GM23338 (cell line): ENCODE measurements at regions not wholly inside any gene's neighbourhood (a gene's known extent, or its start where the extent isn't known, plus 50 kb on each side); places are given as distances from the start of the nearest gene placed in this dataset.
A peak's percentile ranks its signal among the peaks of the same experiment; 100 is the strongest.

Experiments
- ATAC-seq: fragments of 200-7000 bp; cut with Tn5 transposase; 3 replicates; pipeline ENCODE4 v1.9.1; 2020
- DNase-seq: peaks from one replicate; pipeline ENCODE4 v3.0.0-alpha.2; 2015; ENCODE audit warnings: low spot score
- H2AFZ ChIP-seq: fragments of 200-600 bp; sonication (generic); 2 replicates; pipeline ENCODE4 v1.8.0; 2016; ENCODE audit warnings: antibody characterized with exemption, mild to moderate bottlenecking, moderate library complexity
- H3F3A ChIP-seq: fragments of 200-600 bp; sonication (generic); replicated peaks from 2 replicates; pipeline ENCODE4 v1.8.0; 2017; ENCODE audit warnings: antibody characterized with exemption, mixed run types, low read depth
- H3K27ac ChIP-seq: fragments of 200-600 bp; sonication (generic); 2 replicates; pipeline ENCODE4 v1.6.1; 2016; ENCODE audit warnings: low read depth
- H3K27me3 ChIP-seq: fragments of 200-600 bp; sonication (generic); 2 replicates; pipeline ENCODE4 v1.8.0; 2016; ENCODE audit warnings: mild to moderate bottlenecking, mixed run types, moderate library complexity; ENCODE audit not compliant: insufficient read depth
- H3K36me3 ChIP-seq: fragments of 200-600 bp; sonication (generic); 2 replicates; pipeline ENCODE4 v1.8.0; 2016; ENCODE audit warnings: mild to moderate bottlenecking; ENCODE audit not compliant: insufficient read depth
- H3K4me1 ChIP-seq: fragments of 200-600 bp; sonication (generic); 2 replicates; pipeline ENCODE4 v1.8.0; 2016; ENCODE audit warnings: mild to moderate bottlenecking, moderate library complexity; ENCODE audit not compliant: insufficient read depth
- H3K4me2 ChIP-seq: fragments of 200-600 bp; sonication (generic); 2 replicates; pipeline ENCODE4 v1.7.1; 2017; ENCODE audit warnings: mixed run types
- H3K4me3 ChIP-seq: fragments of 200-600 bp; sonication (generic); 2 replicates; pipeline ENCODE4 v1.6.1; 2016; ENCODE audit warnings: mixed run types
- H3K79me2 ChIP-seq: fragments of 200-600 bp; sonication (generic); replicated peaks from 2 replicates; pipeline ENCODE4 v1.8.0; 2017; ENCODE audit warnings: mild to moderate bottlenecking; ENCODE audit not compliant: insufficient read depth
- H3K9me2 ChIP-seq: fragments of 200-600 bp; sonication (generic); 2 replicates; pipeline ENCODE4 v1.8.0; 2017; ENCODE audit not compliant: insufficient read depth
- H4K20me1 ChIP-seq: fragments of 200-600 bp; sonication (generic); replicated peaks from 2 replicates; pipeline ENCODE4 v1.8.0; 2017; ENCODE audit warnings: mild to moderate bottlenecking; ENCODE audit not compliant: insufficient read depth
- H3K27ac Mint-ChIP-seq: 2 replicates; pipeline ENCODE4 v1.8.0; 2020; ENCODE audit warnings: inconsistent platforms, mild to moderate bottlenecking, moderate library complexity, mixed read lengths
- H3K27me3 Mint-ChIP-seq: 3 replicates; pipeline ENCODE4 v1.8.0; 2022; ENCODE audit warnings: low read depth, mild to moderate bottlenecking, moderate library complexity, mixed read lengths, inconsistent platforms; ENCODE audit not compliant: insufficient read depth, poor library complexity
- H3K36me3 Mint-ChIP-seq: 3 replicates; pipeline ENCODE4 v1.8.0; 2021; ENCODE audit warnings: low read depth, mild to moderate bottlenecking, inconsistent platforms, moderate library complexity, mixed read lengths
- H3K4me1 Mint-ChIP-seq: 3 replicates; pipeline ENCODE4 v1.8.0; 2020; ENCODE audit warnings: mild to moderate bottlenecking, inconsistent platforms, mixed read lengths
- H3K4me3 Mint-ChIP-seq: 3 replicates; pipeline ENCODE4 v1.8.0; 2021; ENCODE audit warnings: moderate library complexity, mild to moderate bottlenecking, inconsistent platforms, mixed read lengths
- H3K9me3 Mint-ChIP-seq: 3 replicates; pipeline ENCODE4 v1.8.0; 2020; ENCODE audit warnings: moderate library complexity, mild to moderate bottlenecking, inconsistent platforms, mixed read lengths
- EZH2 ChIP-seq: fragments of 200-600 bp; sonication (generic); IDR thresholded peaks from one replicate; pipeline ENCODE4 v1.8.0; 2017; ENCODE audit warnings: antibody characterized with exemption, mild to moderate bottlenecking, low read depth; ENCODE audit not compliant: unreplicated experiment
- EZH2phosphoT487 ChIP-seq: fragments of 200-600 bp; sonication (generic); IDR thresholded peaks from one replicate; pipeline ENCODE4 v1.8.1; 2018; ENCODE audit warnings: antibody characterized with exemption; ENCODE audit not compliant: unreplicated experiment
- JUNB ChIP-seq: IDR thresholded peaks from one replicate; pipeline ENCODE4 v1.6.1; 2016; ENCODE audit warnings: antibody characterized with exemption; ENCODE audit not compliant: unreplicated experiment
- NANOG ChIP-seq: IDR thresholded peaks from 2 replicates; pipeline ENCODE4 v1.6.1; 2016; ENCODE audit warnings: antibody characterized with exemption, borderline replicate concordance
- POLR2AphosphoS5 ChIP-seq: IDR thresholded peaks from 2 replicates; pipeline ENCODE4 v1.6.1; 2016; ENCODE audit warnings: antibody characterized with exemption, low read depth
- STAT1 ChIP-seq: IDR thresholded peaks from one replicate; pipeline ENCODE4 v1.6.1; 2016; ENCODE audit warnings: antibody characterized with exemption; ENCODE audit not compliant: unreplicated experiment
- ZNF114 ChIP-seq: fragments of 250-450 bp; sonication (Bioruptor Pico); IDR thresholded peaks from 2 replicates; pipeline ENCODE4 v1.5.0; 2020; ENCODE audit warnings: mild to moderate bottlenecking, moderate library complexity
- ZNF331 ChIP-seq: fragments of 250-450 bp; sonication (Bioruptor Pico); IDR thresholded peaks from 2 replicates; pipeline ENCODE4 v1.5.0; 2020; ENCODE audit warnings: low read depth, mild to moderate bottlenecking, moderate library complexity
- TF ChIP-seq, protein P1 (sequence below), 2 experiments: fragments of 200-600 bp in 1 of 2; sonication (generic) in 1 of 2; conservative IDR thresholded peaks; 2 replicates each; pipeline versions ENCODE4 v1.5.1 to v1.6.1; 2016 to 2017; ENCODE audit warnings: antibody characterized with exemption in 2 of 2, low read depth in 2 of 2, mild to moderate bottlenecking in 2 of 2, moderate library complexity in 1 of 2
- TF ChIP-seq, protein P2 (sequence below): fragments of 250-450 bp; sonication (Bioruptor Pico); IDR thresholded peaks from 2 replicates; pipeline ENCODE4 v1.5.0; 2020; ENCODE audit warnings: mild to moderate bottlenecking, moderate library complexity
- TF ChIP-seq, protein P3 (sequence below): IDR thresholded peaks from 2 replicates; pipeline ENCODE4 v1.6.1; 2016; ENCODE audit warnings: antibody characterized with exemption

DNA sequence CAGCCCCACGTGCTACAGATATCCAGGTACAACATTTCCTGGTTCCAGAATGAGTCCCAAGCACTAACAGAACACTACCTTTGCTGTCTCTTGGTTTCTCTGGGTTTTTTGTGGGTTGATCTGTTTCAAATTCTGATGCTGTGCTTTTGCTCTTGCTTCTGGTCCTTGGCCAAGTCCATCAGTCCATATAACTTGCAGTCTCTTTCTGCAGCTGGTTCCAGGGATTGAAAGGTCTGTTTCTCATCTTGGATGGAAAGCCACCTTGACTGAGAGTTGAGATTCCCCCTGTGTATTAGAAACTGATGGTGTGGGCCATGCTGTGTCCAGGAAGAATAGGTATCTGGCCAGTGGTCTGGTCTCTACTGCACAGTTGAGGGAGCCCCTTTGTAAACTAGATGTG lies 171.1 kb downstream of the JCAD start:
- Histone ChIP-seq H3K4me2 (no peak overlapping the region), H4K20me1 (no peaks in the 10 kb centered on the region), H3K4me3 (no peak overlapping the region), H3K27me3 (no peaks in the 10 kb centered on the region), H3K79me2 (no peaks in the 10 kb centered on the region), H3K27ac (no peak overlapping the region), H3F3A (no peaks in the 10 kb centered on the region), H3K36me3 (no peaks in the 10 kb centered on the region), H3K9me2 (peaks cover 9% of the 10 kb centered on the region; the same call in 1 of the 2 replicates), H2AFZ (peak overlapping the region; percentile 30; the same call in 1 of the 2 replicates), H3K4me1 (no peaks in the 10 kb centered on the region)
- TF ChIP-seq, protein P1, sequence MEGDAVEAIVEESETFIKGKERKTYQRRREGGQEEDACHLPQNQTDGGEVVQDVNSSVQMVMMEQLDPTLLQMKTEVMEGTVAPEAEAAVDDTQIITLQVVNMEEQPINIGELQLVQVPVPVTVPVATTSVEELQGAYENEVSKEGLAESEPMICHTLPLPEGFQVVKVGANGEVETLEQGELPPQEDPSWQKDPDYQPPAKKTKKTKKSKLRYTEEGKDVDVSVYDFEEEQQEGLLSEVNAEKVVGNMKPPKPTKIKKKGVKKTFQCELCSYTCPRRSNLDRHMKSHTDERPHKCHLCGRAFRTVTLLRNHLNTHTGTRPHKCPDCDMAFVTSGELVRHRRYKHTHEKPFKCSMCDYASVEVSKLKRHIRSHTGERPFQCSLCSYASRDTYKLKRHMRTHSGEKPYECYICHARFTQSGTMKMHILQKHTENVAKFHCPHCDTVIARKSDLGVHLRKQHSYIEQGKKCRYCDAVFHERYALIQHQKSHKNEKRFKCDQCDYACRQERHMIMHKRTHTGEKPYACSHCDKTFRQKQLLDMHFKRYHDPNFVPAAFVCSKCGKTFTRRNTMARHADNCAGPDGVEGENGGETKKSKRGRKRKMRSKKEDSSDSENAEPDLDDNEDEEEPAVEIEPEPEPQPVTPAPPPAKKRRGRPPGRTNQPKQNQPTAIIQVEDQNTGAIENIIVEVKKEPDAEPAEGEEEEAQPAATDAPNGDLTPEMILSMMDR (conservative IDR thresholded peaks at IDR 0.05; ENCODE audit: low read depth in 2 of 2) = no peak
- Mint-ChIP-seq H3K9me3 (no peaks in the 10 kb centered on the region), H3K36me3 (no peaks in the 10 kb centered on the region), H3K4me1 (no peaks in the 10 kb centered on the region; the same call in 2 of the 3 replicates), H3K27me3 (peaks cover 5% of the 10 kb centered on the region), H3K27ac (no peak overlapping the region), H3K4me3 (no peak overlapping the region)
- ATAC-seq (no peak), DNase-seq (no peak)

DNA sequence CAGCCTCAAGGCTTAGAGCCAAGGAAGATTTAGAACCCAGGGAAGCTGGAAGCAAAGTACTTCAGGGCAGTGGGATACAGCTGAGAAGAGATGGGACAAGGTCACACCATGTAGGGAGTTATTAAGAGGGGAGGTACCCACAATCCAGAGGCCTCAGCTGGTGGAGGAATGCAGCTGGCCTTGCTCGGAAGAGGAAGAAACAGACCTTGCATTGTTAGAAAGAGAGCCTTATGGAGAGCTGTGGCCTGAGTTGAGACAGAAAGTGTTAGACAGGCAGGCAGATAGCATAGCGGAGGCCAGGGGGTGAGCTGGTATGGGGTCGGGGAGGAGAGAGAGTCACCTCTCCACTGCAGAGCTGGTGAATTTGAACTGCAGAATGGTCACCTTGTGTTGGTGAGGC lies 173.1 kb downstream of the JCAD start:
- Histone ChIP-seq H3K27me3 (no peaks in the 10 kb centered on the region), H3F3A (no peaks in the 10 kb centered on the region), H4K20me1 (no peaks in the 10 kb centered on the region), H3K4me3 (no peak overlapping the region), H3K36me3 (no peaks in the 10 kb centered on the region), H3K4me1 (no peaks in the 10 kb centered on the region), H3K9me2 (peaks cover 9% of the 10 kb centered on the region; the same call in 1 of the 2 replicates), H3K79me2 (no peaks in the 10 kb centered on the region), H2AFZ (no peak overlapping the region), H3K27ac (no peak overlapping the region), H3K4me2 (no peak overlapping the region)
- H3K36me3 Mint-ChIP-seq = no peaks in the 10 kb centered on the region
- H3K9me3 Mint-ChIP-seq = no peaks in the 10 kb centered on the region
- DNase-seq = no peak
- H3K27ac Mint-ChIP-seq = no peak overlapping the region
- H3K4me1 Mint-ChIP-seq = no peaks in the 10 kb centered on the region; the same call in 2 of the 3 replicates
- no peak for ATAC-seq
- H3K27me3 Mint-ChIP-seq = peaks cover 5% of the 10 kb centered on the region
- no peak overlapping the region for H3K4me3 Mint-ChIP-seq
- no peak for TF ChIP-seq JUNB
- TF ChIP-seq, protein P2, sequence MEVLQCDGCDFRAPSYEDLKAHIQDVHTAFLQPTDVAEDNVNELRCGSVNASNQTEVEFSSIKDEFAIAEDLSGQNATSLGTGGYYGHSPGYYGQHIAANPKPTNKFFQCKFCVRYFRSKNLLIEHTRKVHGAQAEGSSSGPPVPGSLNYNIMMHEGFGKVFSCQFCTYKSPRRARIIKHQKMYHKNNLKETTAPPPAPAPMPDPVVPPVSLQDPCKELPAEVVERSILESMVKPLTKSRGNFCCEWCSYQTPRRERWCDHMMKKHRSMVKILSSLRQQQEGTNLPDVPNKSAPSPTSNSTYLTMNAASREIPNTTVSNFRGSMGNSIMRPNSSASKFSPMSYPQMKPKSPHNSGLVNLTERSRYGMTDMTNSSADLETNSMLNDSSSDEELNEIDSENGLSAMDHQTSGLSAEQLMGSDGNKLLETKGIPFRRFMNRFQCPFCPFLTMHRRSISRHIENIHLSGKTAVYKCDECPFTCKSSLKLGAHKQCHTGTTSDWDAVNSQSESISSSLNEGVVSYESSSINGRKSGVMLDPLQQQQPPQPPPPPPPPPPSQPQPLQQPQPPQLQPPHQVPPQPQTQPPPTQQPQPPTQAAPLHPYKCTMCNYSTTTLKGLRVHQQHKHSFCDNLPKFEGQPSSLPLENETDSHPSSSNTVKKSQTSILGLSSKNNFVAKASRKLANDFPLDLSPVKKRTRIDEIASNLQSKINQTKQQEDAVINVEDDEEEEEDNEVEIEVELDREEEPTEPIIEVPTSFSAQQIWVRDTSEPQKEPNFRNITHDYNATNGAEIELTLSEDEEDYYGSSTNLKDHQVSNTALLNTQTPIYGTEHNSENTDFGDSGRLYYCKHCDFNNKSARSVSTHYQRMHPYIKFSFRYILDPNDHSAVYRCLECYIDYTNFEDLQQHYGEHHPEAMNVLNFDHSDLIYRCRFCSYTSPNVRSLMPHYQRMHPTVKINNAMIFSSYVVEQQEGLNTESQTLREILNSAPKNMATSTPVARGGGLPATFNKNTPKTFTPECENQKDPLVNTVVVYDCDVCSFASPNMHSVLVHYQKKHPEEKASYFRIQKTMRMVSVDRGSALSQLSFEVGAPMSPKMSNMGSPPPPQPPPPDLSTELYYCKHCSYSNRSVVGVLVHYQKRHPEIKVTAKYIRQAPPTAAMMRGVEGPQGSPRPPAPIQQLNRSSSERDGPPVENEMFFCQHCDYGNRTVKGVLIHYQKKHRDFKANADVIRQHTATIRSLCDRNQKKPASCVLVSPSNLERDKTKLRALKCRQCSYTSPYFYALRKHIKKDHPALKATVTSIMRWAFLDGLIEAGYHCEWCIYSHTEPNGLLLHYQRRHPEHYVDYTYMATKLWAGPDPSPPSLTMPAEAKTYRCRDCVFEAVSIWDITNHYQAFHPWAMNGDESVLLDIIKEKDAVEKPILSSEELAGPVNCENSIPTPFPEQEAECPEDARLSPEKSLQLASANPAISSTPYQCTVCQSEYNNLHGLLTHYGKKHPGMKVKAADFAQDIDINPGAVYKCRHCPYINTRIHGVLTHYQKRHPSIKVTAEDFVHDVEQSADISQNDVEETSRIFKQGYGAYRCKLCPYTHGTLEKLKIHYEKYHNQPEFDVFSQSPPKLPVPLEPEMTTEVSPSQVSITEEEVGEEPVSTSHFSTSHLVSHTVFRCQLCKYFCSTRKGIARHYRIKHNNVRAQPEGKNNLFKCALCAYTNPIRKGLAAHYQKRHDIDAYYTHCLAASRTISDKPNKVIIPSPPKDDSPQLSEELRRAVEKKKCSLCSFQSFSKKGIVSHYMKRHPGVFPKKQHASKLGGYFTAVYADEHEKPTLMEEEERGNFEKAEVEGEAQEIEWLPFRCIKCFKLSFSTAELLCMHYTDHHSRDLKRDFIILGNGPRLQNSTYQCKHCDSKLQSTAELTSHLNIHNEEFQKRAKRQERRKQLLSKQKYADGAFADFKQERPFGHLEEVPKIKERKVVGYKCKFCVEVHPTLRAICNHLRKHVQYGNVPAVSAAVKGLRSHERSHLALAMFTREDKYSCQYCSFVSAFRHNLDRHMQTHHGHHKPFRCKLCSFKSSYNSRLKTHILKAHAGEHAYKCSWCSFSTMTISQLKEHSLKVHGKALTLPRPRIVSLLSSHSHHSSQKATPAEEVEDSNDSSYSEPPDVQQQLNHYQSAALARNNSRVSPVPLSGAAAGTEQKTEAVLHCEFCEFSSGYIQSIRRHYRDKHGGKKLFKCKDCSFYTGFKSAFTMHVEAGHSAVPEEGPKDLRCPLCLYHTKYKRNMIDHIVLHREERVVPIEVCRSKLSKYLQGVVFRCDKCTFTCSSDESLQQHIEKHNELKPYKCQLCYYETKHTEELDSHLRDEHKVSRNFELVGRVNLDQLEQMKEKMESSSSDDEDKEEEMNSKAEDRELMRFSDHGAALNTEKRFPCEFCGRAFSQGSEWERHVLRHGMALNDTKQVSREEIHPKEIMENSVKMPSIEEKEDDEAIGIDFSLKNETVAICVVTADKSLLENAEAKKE (CRISPR knock-in tag) = no peak
- TF ChIP-seq ZNF114 (CRISPR knock-in tag) = no peak
- no peak for TF ChIP-seq EZH2
- TF ChIP-seq ZNF331 (CRISPR knock-in tag) = no peak
- TF ChIP-seq NANOG = no peak
- no peak for TF ChIP-seq STAT1
- TF ChIP-seq, protein P1 (conservative IDR thresholded peaks at IDR 0.05; ENCODE audit: low read depth in 2 of 2) = no peak
- TF ChIP-seq, protein P3, sequence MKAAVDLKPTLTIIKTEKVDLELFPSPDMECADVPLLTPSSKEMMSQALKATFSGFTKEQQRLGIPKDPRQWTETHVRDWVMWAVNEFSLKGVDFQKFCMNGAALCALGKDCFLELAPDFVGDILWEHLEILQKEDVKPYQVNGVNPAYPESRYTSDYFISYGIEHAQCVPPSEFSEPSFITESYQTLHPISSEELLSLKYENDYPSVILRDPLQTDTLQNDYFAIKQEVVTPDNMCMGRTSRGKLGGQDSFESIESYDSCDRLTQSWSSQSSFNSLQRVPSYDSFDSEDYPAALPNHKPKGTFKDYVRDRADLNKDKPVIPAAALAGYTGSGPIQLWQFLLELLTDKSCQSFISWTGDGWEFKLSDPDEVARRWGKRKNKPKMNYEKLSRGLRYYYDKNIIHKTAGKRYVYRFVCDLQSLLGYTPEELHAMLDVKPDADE = no peak
- no peak for TF ChIP-seq EZH2phosphoT487
- TF ChIP-seq POLR2AphosphoS5 = no peak
